Activated CD8-positive, alpha-beta memory T cell treated with anti-CD3 and anti-CD28 coated beads for 4 hours (primary cell): ENCODE measurements at regions not wholly inside any gene's neighbourhood (a gene's known extent, or its start where the extent isn't known, plus 50 kb on each side); places are given as distances from the start of the nearest gene placed in this dataset.

Experiments
- DNase-seq, 2 donors: peaks; one replicate each; pipeline ENCODE4 v3.0.0-alpha.2; 2020; ENCODE audit warnings: low read depth in 2 of 2

DNA sequence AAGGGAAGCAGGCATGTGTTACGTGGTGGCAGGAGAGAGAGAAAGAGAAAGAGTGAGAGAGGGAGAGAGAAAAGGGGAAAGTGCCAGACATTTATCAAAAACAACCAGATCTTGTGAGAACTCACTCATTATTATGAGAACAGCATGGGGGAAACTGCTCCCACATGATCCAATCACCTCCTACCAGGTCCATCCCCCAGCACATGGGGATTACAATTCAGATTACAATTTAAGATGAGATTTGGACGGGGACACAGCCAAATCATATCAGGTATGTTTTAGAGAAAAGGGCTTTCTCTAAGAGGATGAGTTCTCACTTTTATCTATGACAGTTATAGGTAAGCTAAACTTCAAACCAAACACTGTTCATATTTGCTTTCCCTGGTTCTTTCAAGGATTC lies 597.3 kb upstream of the PIK3C3 start:
- no peak for DNase-seq

GRCh38 chr18:41353777-41354528 lies 601.1 kb upstream of the PIK3C3 start:
- no peak for DNase-seq

GRCh38 chr18:41351430-41351829 lies 603.6 kb upstream of the PIK3C3 start:
- DNase-seq: no peak

DNA sequence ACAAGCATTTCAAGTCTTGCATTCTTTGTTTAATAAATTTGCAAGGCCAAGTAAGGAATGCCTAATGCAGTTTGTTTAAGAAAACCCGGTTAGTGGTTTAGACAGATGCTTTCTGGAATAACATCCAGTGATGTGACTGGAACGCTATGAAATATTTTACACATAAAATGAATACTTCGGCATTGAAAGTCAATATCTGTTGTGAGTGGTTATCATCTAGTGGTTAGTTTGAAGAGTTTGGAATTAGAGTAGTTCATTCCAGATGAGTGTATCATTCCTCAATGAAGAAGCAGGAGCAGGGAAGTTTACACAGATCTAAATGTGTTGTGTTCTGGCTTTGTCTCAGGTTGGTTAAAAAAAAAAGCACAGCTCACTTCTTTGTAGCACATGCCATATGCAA lies 608.0 kb upstream of the PIK3C3 start:
- no peak for DNase-seq

GRCh38 chr18:41343808-41344207 lies 611.2 kb upstream of the PIK3C3 start:
- no peak for DNase-seq

GRCh38 chr18:41338341-41338740 lies 616.7 kb upstream of the PIK3C3 start:
- no peak for DNase-seq

DNA sequence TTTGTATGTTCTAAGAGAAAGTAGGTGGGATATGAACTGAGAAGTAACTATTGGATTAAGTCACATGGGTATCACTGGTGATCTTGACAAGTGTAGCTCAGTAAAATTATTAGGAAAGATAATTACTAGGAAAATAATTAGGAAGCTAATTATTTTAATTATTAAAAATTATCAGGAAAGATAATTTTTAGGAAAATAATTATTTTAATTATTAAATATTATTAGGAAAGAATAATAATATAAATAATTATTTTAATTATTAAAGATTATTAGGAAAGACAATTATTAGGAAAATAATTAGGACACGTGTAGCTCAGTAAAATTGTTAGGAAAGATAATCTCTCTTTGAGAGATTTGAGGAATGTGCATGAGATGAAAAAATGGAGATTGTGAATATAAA lies 623.4 kb upstream of the PIK3C3 start:
- no peak for DNase-seq

DNA sequence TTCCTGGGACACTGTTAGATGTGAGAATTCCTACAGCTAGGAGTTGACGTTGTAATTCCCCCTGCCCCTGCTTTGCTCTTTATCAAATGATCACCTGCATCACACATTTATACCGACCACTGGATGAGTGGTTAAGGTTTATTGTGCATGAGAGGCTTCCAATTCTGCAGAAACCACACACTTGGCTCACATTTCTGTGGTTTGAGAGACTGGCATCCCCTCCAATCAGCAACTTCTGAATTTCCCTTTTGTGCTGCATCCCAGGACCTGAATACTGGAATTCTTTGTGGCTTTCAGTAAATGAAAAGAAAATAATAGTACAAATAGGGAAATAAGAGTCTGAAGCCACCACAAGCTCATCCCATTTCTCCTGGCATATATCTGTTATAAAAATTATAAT lies 628.7 kb upstream of the PIK3C3 start:
- DNase-seq: no peak

- no peak for DNase-seq
Observed at GRCh38 chr18:41324934-41325333, 630.1 kb upstream of the PIK3C3 start.

DNA sequence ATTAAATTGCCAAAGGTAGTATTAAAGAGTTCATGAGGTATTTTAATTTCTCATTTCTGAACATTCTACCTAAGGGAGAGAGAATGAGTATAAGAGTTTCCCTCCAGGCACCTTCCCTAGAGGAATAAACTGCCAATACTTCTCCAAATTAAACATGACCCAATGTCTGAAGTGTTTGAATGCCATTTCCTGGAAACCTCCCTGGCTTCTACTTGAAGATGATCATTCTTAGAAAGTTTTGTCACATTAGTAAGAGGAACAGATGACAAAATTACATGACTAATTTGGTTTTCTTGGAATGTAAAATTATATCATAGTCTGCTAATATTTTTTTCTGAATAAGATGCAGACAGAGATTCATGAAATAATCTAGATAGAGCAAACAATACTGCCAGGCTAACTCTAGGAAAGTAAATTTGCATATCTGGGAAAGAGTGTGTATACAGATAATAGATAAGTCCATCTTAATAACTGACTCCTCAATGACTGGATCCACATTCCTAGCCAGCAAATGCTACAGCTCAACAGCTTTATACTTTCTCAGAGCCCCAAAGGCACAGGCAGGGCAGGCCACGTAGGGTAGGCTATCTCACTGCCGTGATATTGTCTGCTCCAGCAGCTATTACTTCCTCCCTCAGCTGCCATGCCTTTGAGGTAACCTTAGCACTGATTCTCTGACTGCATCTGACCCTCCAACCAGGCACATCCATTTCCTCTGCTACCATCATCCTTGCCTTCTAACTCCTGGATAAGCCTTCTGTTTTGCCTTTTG lies 630.8 kb upstream of the PIK3C3 start:
- no peak for DNase-seq

DNA sequence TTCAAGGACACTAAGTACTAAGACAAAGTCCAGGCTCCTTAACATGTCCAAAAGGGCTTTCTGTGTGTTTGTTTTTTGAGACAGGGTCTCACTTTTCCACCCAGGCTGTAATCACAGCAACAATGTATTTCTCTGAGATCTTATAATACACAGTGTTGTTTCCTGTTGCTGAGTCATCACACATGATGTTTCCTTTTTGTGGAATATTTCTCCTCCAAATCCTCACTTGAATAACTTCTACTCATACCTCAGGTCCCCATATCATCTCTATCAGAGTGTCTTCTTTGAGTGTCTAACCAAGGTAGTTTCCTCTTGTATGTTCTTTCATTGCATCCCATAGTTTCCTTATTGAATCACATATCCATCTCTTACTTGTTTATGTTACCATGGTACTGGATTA lies 632.0 kb upstream of the PIK3C3 start:
- DNase-seq: no peak

DNA sequence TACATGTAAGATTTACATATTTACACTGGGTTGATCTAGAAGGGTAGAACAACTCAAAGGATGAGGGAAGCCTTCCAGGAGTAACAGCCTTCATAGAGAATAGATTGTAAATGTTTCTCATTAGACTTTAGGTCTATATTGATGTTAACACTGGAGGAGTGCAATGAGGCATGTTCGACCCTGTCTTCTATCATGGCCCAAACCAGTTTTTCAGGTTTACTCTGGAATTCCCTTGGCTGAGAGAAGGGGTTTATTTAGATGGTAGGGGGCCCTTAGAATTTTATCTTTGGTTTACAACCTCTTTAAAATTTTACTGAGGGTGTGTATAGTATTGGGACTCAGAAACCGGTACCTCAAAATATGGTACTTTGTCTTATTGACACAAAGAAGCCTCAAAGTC lies 634.9 kb upstream of the PIK3C3 start:
- no peak for DNase-seq

GRCh38 chr18:41315134-41315533 lies 639.9 kb upstream of the PIK3C3 start:
- DNase-seq: no peak

- DNase-seq: no peak
Observed at GRCh38 chr18:41311571-41312547, 643.2 kb upstream of the PIK3C3 start.

DNA sequence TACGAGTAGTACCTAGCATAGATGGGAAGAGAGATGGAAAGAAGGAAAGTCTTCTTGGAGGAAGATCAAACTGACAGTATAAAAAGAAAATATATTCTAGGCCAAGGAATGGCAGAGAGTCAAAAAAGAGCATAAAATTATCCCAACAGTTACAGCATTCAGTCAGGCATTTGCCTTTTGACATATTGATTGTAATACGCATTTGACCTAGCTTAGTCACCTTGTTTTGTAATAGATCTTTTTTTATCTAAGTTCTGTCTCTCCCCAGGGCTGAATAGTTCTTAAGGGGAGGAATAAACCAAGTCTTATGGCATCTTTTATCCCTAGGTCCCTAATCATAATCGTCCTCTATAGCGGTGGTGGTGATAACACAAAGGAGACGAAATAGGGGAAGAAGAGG lies 657.3 kb upstream of the PIK3C3 start:
- DNase-seq: no peak

GRCh38 chr18:41269294-41269693 lies 685.7 kb upstream of the PIK3C3 start:
- no peak for DNase-seq

DNA sequence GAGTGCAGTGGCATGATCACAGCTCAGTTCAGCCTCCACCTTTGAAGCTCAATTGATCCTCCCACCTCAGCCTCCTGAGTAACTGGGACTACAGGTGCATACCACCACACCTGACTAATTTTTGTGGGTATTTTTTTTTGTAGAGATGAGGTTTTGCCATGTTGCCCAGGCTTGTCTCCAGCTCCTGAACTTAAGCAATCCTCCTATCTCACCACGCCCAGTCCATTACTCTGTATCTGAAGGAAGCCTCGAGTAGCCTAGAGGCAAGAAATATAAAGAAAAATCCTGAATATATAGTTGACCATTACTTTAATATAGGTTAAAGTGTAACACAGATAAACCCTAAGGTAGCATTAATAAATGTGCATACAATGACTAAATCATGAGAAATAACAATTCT lies 686.8 kb upstream of the PIK3C3 start:
- no peak for DNase-seq

DNA sequence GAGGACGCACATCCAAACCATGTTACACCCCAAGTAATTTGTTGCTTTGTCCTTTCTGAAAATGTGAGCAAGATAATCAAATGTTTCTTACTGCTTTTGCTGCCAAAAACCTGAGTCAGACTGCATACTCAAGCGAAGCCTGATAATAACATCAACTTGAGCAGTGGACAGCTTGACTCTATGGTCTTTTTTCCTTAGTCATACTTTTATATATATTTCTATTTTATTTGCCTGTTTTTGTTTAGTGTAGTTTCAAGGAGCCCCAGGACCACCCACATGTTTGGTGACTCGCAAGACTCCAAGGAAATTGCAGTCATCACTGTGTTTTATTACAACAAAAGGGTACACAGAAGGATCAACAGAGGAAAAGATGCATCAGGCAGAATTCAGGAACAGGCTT lies 688.4 kb upstream of the PIK3C3 start:
- no peak for DNase-seq

GRCh38 chr18:41266204-41266603 lies 688.8 kb upstream of the PIK3C3 start:
- no peak for DNase-seq

DNA sequence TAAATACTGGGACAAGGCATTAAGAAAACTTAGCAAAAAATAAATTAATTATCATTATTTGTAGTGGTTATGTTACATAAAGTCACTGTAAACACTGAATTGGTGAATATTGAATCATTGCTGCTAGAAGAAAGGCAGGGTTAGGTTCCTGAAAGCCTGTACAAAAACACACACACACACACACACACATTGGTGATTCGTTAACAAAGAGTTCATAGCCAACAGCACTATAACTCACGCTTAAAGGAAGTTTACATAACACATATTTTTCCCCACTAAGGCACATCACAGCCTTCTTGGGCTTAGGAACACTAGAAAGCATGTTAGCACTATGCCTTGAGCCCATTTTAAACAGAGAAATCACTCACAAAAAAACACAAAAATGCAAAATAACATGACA lies 690.0 kb upstream of the PIK3C3 start:
- no peak for DNase-seq

GRCh38 chr18:41263956-41264355 lies 691.1 kb upstream of the PIK3C3 start:
- no peak for DNase-seq

- no peak for DNase-seq
Observed at GRCh38 chr18:41262688-41263087, 692.3 kb upstream of the PIK3C3 start.
